ENCODE measurements at regions not wholly inside any gene's neighbourhood (a gene's known extent, or its start where the extent isn't known, plus 50 kb on each side); places are given as distances from the start of the nearest gene placed in this dataset.

DNA sequence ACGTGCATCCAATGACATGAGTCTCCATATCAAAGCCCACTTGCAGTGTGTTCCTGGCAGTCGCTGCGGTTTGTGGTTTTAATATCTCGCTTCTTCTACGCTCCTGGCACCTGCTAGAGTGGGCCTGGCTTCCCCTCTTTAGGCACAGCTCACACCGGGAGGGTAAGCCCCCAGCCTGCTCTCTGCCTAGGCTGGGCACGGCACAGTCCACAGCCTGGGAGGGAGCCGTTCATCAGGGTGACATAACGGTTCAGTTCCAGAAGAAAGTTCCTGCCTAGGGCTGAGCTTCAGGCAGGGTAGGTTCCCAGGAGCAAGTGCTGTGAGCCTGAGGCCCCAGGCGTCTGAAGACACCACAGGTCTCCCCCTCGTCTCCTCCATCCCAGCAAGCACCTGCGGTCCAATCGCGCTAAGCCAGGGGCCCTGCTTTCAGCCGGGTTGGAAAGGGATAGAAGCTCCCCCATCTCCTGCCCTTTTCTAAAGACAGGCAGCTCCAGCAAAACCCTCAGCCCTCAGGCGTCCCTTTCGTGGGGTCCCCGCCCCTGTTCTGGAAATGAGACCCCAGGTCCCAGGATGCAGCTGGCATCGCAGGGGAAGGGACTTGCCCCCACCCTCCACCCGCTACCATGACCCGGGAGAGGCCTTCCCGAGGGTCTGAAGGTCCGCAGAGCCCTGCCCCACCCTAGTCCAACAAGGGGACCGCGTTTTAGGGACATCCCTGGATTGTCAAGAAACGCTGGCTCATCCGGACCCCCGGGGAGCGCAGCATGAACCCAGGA, 121.6 kb upstream of the ZNF507 start:
- H4K91ac ChIP-seq (ENCODE audit: low read depth, low read length): no peak overlapping the region
- no peaks in the 10 kb centered on the region for H3K36me3 ChIP-seq (ENCODE audit: control insufficient read depth in 1 of 2, insufficient read depth in 2 of 2, low read length in 2 of 2)
- H3K4ac ChIP-seq (ENCODE audit: low read depth, low read length): no peak overlapping the region
- peak overlapping the region; percentile 35 for H3K4me3 ChIP-seq (ENCODE audit: low read depth, low read length)
- no peak overlapping the region for H3K27ac ChIP-seq (ENCODE audit: low read depth, low read length)
- H3K27me3 ChIP-seq (ENCODE audit: insufficient read depth, low read length): peaks cover 10% of the 10 kb centered on the region
- H2AK5ac ChIP-seq (ENCODE audit: low read length): no peak overlapping the region
- H2AFZ ChIP-seq (ENCODE audit: insufficient read depth, low read length, poor library complexity): no peak overlapping the region
- H3K9me3 ChIP-seq (ENCODE audit: insufficient read depth, low read depth, low read length): peaks cover 2% of the 10 kb centered on the region
- no peak overlapping the region for H3K9ac ChIP-seq (ENCODE audit: low read length)
- H3K18ac ChIP-seq (ENCODE audit: low read length): no peak overlapping the region
- H2BK5ac ChIP-seq (ENCODE audit: low read depth, low read length, poor library complexity): no peak overlapping the region
- no peak overlapping the region for H3K23ac ChIP-seq (ENCODE audit: low read length)
- no peaks in the 10 kb centered on the region for H3K4me1 ChIP-seq (ENCODE audit: control insufficient read depth in 1 of 2, insufficient read depth in 2 of 2, low read length in 2 of 2)
- no peak overlapping the region for H4K12ac ChIP-seq (ENCODE audit: low read depth, low read length)
- H3K4me2 ChIP-seq (ENCODE audit: low read length): peak overlapping the region; percentile 69
- no peak for DNase-seq
- no peaks in the 10 kb centered on the region for H3K79me2 ChIP-seq (ENCODE audit: control insufficient read depth, insufficient read depth, low read length, poor library complexity)
- WGBS (ENCODE audit: extremely low coverage, insufficient coverage, insufficient read length): no CpG with 5 or more reads among the region's 29 CpGs
- H3K14ac ChIP-seq (ENCODE audit: low read length): no peak overlapping the region
- H2BK12ac ChIP-seq (ENCODE audit: low read length): no peak overlapping the region
- H4K8ac ChIP-seq (ENCODE audit: low read depth, low read length): no peak overlapping the region
- H2BK120ac ChIP-seq (ENCODE audit: insufficient read depth, low read length, poor library complexity): no peak overlapping the region
- H3K79me1 ChIP-seq (ENCODE audit: low read length): no peaks in the 10 kb centered on the region

DNA sequence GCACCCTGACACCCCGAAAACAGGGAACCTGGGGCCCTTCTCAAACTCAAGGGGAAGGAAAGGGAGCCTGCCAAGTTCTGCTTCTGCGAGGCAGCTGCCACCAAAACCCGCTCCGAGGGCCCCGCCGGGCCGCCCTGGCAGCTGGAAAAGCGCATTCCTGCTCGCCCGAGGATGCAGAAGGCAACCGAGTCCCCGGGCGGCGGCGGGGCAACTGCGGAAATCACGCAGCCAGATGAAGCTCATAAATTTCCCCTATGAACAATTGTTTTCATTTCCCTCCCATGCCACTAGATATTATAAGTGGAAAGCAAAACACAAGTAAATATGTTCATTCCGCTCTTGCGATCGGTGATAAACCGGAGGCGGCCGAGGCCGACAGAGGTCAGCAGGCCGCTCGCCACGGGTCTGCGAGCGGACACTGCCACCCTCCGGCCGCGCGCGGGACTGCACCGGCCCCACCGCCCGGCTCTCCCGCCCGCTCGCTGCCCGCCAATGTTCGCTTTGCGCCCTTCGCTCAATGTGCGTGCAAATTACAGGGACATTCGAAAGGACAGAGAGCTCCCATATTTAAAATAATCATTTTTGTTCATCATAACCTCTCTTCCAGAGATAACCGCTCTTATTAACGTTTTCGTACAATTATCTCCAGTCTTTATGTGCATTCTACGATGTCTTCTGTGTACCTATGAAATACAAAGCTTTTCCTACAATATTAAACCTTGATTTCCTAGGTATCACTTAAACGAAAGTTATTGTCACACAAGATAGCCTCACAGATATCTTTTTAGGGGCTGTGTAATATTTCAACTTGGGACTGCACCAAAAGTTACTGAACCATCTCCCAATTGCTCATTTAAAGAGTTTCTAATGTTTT, 120.8 kb upstream of the ZNF507 start:
- no peak overlapping the region for H4K8ac ChIP-seq (ENCODE audit: low read depth, low read length)
- H3K14ac ChIP-seq (ENCODE audit: low read length): no peak overlapping the region
- H3K79me2 ChIP-seq (ENCODE audit: control insufficient read depth, insufficient read depth, low read length, poor library complexity): no peaks in the 10 kb centered on the region
- no peak overlapping the region for H2BK5ac ChIP-seq (ENCODE audit: low read depth, low read length, poor library complexity)
- no peak overlapping the region for H4K91ac ChIP-seq (ENCODE audit: low read depth, low read length)
- H3K79me1 ChIP-seq (ENCODE audit: low read length): no peaks in the 10 kb centered on the region
- H4K12ac ChIP-seq (ENCODE audit: low read depth, low read length): no peak overlapping the region
- H2AFZ ChIP-seq (ENCODE audit: insufficient read depth, low read length, poor library complexity): no peak overlapping the region
- H3K23ac ChIP-seq (ENCODE audit: low read length): no peak overlapping the region
- H3K4me2 ChIP-seq (ENCODE audit: low read length): peak overlapping the region; percentile 69
- no peak overlapping the region for H2BK12ac ChIP-seq (ENCODE audit: low read length)
- no peaks in the 10 kb centered on the region for H3K36me3 ChIP-seq (ENCODE audit: control insufficient read depth in 1 of 2, insufficient read depth in 2 of 2, low read length in 2 of 2)
- DNase-seq: peak; percentile 40 to 71
- peaks cover 2% of the 10 kb centered on the region for H3K9me3 ChIP-seq (ENCODE audit: insufficient read depth, low read depth, low read length)
- no peak overlapping the region for H3K4me3 ChIP-seq (ENCODE audit: low read depth, low read length)
- no peak overlapping the region for H2BK120ac ChIP-seq (ENCODE audit: insufficient read depth, low read length, poor library complexity)
- no peak overlapping the region for H2AK5ac ChIP-seq (ENCODE audit: low read length)
- WGBS (ENCODE audit: extremely low coverage, insufficient coverage, insufficient read length): no CpG with 5 or more reads among the region's 51 CpGs
- H3K27me3 ChIP-seq (ENCODE audit: insufficient read depth, low read length): peaks cover 10% of the 10 kb centered on the region
- no peak overlapping the region for H3K9ac ChIP-seq (ENCODE audit: low read length)
- no peaks in the 10 kb centered on the region for H3K4me1 ChIP-seq (ENCODE audit: control insufficient read depth in 1 of 2, insufficient read depth in 2 of 2, low read length in 2 of 2)
- no peak overlapping the region for H3K4ac ChIP-seq (ENCODE audit: low read depth, low read length)
- H3K18ac ChIP-seq (ENCODE audit: low read length): no peak overlapping the region
- no peak overlapping the region for H3K27ac ChIP-seq (ENCODE audit: low read depth, low read length)

DNA sequence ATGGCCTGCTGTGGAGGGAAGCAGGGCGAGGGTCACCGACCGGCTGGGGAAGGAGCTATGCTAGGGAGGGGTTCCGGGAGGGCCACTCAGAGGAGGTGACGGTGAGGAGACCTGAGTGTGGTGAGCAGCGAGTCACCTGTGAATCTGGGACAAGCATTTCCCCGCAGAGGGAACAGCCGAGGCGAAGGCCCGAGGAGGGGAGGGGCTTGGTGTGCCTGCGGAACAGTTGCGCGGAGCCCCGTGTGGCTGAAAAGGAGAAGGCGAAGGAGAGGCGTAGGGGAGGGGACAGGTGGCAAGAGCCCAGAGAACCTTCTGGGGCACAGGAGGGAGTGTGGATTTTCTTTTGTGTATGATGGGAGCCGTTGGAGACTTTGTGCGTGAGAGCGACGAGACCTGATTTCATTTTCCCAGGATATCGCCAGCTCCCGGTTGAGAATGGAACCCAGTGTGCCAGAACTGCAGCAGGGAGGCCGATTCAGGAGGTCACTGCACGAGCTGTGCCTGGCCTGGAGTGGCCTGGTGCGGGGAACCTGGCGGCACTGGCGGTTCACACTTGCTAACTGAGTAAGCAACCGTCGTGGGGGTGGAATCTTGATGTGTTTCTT, 117.7 kb upstream of the ZNF507 start:
- Histone ChIP-seq H3K23ac (ENCODE audit: low read length) (no peak overlapping the region), H3K27ac (ENCODE audit: low read depth, low read length) (no peak overlapping the region), H3K4ac (ENCODE audit: low read depth, low read length) (no peak overlapping the region), H3K14ac (ENCODE audit: low read length) (no peak overlapping the region), H2AFZ (ENCODE audit: insufficient read depth, low read length, poor library complexity) (no peak overlapping the region), H2BK12ac (ENCODE audit: low read length) (no peak overlapping the region), H4K8ac (ENCODE audit: low read depth, low read length) (no peak overlapping the region), H2BK5ac (ENCODE audit: low read depth, low read length, poor library complexity) (no peak overlapping the region), H4K12ac (ENCODE audit: low read depth, low read length) (no peak overlapping the region), H2BK120ac (ENCODE audit: insufficient read depth, low read length, poor library complexity) (no peak overlapping the region), H3K4me3 (ENCODE audit: low read depth, low read length) (no peak overlapping the region), H3K4me2 (ENCODE audit: low read length) (no peak overlapping the region), H3K9ac (ENCODE audit: low read length) (no peak overlapping the region), H3K79me2 (ENCODE audit: control insufficient read depth, insufficient read depth, low read length, poor library complexity) (no peaks in the 10 kb centered on the region), H3K79me1 (ENCODE audit: low read length) (no peaks in the 10 kb centered on the region), H4K91ac (ENCODE audit: low read depth, low read length) (no peak overlapping the region), H3K27me3 (ENCODE audit: insufficient read depth, low read length) (peaks cover 10% of the 10 kb centered on the region), H3K9me3 (ENCODE audit: insufficient read depth, low read depth, low read length) (peaks cover 5% of the 10 kb centered on the region), H3K18ac (ENCODE audit: low read length) (no peak overlapping the region), H3K4me1 (ENCODE audit: control insufficient read depth in 1 of 2, insufficient read depth in 2 of 2, low read length in 2 of 2) (no peaks in the 10 kb centered on the region), H3K36me3 (ENCODE audit: control insufficient read depth in 1 of 2, insufficient read depth in 2 of 2, low read length in 2 of 2) (no peaks in the 10 kb centered on the region), H2AK5ac (ENCODE audit: low read length) (no peak overlapping the region)
- no peak for DNase-seq
- no CpG with 5 or more reads among the region's 29 CpGs for WGBS (ENCODE audit: extremely low coverage, insufficient coverage, insufficient read length)

DNA sequence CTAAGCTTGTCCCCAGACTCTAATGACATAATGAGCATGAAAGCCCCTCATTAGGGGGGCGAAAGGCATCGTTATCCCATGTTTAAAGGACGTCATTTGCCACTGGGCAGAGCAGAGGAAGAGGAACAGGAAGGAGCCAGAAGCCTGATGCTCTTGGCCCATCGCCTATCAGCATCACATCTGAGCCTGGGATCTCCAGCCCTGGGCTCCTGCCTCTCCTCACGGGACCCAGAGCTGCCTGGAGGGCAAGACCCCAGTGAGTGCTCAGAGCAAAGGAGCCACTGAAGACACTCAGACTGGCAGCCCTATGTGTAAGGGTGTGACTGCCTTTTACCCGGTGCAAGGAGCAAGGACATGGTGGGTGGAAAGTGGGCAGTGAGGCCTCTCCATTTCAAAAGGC, 115.0 kb upstream of the ZNF507 start:
- Histone ChIP-seq H3K4me1 (ENCODE audit: control insufficient read depth in 1 of 2, insufficient read depth in 2 of 2, low read length in 2 of 2) (no peaks in the 10 kb centered on the region), H3K79me2 (ENCODE audit: control insufficient read depth, insufficient read depth, low read length, poor library complexity) (no peaks in the 10 kb centered on the region), H3K9me3 (ENCODE audit: insufficient read depth, low read depth, low read length) (peaks cover 3% of the 10 kb centered on the region), H3K4me3 (ENCODE audit: low read depth, low read length) (no peak overlapping the region), H3K4me2 (ENCODE audit: low read length) (no peak overlapping the region), H3K23ac (ENCODE audit: low read length) (no peak overlapping the region), H3K27me3 (ENCODE audit: insufficient read depth, low read length) (no peaks in the 10 kb centered on the region), H2BK12ac (ENCODE audit: low read length) (no peak overlapping the region), H4K91ac (ENCODE audit: low read depth, low read length) (no peak overlapping the region), H4K8ac (ENCODE audit: low read depth, low read length) (no peak overlapping the region), H3K14ac (ENCODE audit: low read length) (no peak overlapping the region), H3K79me1 (ENCODE audit: low read length) (no peaks in the 10 kb centered on the region), H2BK120ac (ENCODE audit: insufficient read depth, low read length, poor library complexity) (no peak overlapping the region), H3K9ac (ENCODE audit: low read length) (no peak overlapping the region), H3K4ac (ENCODE audit: low read depth, low read length) (no peak overlapping the region), H3K18ac (ENCODE audit: low read length) (no peak overlapping the region), H2BK5ac (ENCODE audit: low read depth, low read length, poor library complexity) (no peak overlapping the region), H4K12ac (ENCODE audit: low read depth, low read length) (no peak overlapping the region), H2AK5ac (ENCODE audit: low read length) (no peak overlapping the region), H3K36me3 (ENCODE audit: control insufficient read depth in 1 of 2, insufficient read depth in 2 of 2, low read length in 2 of 2) (no peaks in the 10 kb centered on the region), H3K27ac (ENCODE audit: low read depth, low read length) (no peak overlapping the region), H2AFZ (ENCODE audit: insufficient read depth, low read length, poor library complexity) (no peak overlapping the region)
- no CpG with 5 or more reads among the region's 6 CpGs for WGBS (ENCODE audit: extremely low coverage, insufficient coverage, insufficient read length)
- no peak for DNase-seq
